Karpas-422 (cell line): ENCODE measurements at regions not wholly inside any gene's neighbourhood (a gene's known extent, or its start where the extent isn't known, plus 50 kb on each side); places are given as distances from the start of the nearest gene placed in this dataset.
"Not testable (repeated sequence)": the region's sequence is repeated elsewhere in the genome, so short reads cannot be mapped to it uniquely, and the experiment has no call there.

ENCODE experiments used
- DNase-seq: peaks from one replicate; pipeline ENCODE4 v3.0.0-alpha.2; 2015
- H2AFZ ChIP-seq: fragments of 200-600 bp; sonication (generic); 2 replicates; pipeline ENCODE4 v1.6.1; 2014; ENCODE audit warnings: antibody characterized with exemption, low read length, mixed read lengths
- H3K27ac ChIP-seq: fragments of 200-600 bp; sonication (generic); 2 replicates; pipeline ENCODE4 v1.5.1; 2014; ENCODE audit warnings: mild to moderate bottlenecking, low read length, moderate library complexity
- H3K27me3 ChIP-seq: fragments of 200-600 bp; sonication (generic); 2 replicates; pipeline ENCODE4 v1.6.1; 2014; ENCODE audit warnings: low read length, mixed read lengths
- H3K36me3 ChIP-seq: fragments of 200-600 bp; sonication (generic); 2 replicates; pipeline ENCODE4 v1.6.1; 2014; ENCODE audit warnings: low read length, mixed read lengths; ENCODE audit not compliant: insufficient read depth
- H3K4me1 ChIP-seq: fragments of 200-600 bp; sonication (generic); 2 replicates; pipeline ENCODE4 v1.6.1; 2014; ENCODE audit warnings: mild to moderate bottlenecking, low read length, mixed read lengths
- H3K4me2 ChIP-seq: fragments of 200-600 bp; sonication (generic); 2 replicates; pipeline ENCODE4 v1.6.1; 2014; ENCODE audit warnings: low read length, low read depth, mild to moderate bottlenecking; ENCODE audit not compliant: poor library complexity, severe bottlenecking
- H3K4me3 ChIP-seq: fragments of 200-600 bp; sonication (generic); 2 replicates; pipeline ENCODE4 v1.5.1; 2014; ENCODE audit warnings: mild to moderate bottlenecking, antibody characterized with exemption, low read length, mixed read lengths
- H3K79me2 ChIP-seq: fragments of 200-600 bp; sonication (generic); 2 replicates; pipeline ENCODE4 v1.6.1; 2014; ENCODE audit warnings: mild to moderate bottlenecking, low read length, mixed read lengths
- H3K9ac ChIP-seq: fragments of 200-600 bp; sonication (generic); 2 replicates; pipeline ENCODE4 v1.6.0; 2014; ENCODE audit warnings: low read length
- H3K9me2 ChIP-seq: fragments of 200-600 bp; sonication (generic), shearing (Covaris generic); replicated peaks from 2 replicates; pipeline ENCODE4 v1.6.0; 2014; ENCODE audit warnings: mild to moderate bottlenecking, low read length, moderate library complexity; ENCODE audit not compliant: insufficient read depth
- H3K9me3 ChIP-seq: fragments of 300-700, 200-600 bp; sonication (generic); 2 replicates; pipeline ENCODE4 v1.6.1; 2014; ENCODE audit warnings: low read length, mixed read lengths
- H4K20me1 ChIP-seq: fragments of 200-600 bp; sonication (generic); 2 replicates; pipeline ENCODE4 v1.6.1; 2014; ENCODE audit warnings: mild to moderate bottlenecking, antibody characterized with exemption, low read length, low read depth; ENCODE audit not compliant: insufficient read depth

- Histone ChIP-seq H3K4me3 (no peak overlapping the region), H3K36me3 (no peaks in the 10 kb centered on the region), H3K79me2 (no peaks in the 10 kb centered on the region), H3K4me1 (peaks cover 6% of the 10 kb centered on the region), H3K27ac (no peak overlapping the region), H3K9me2 (no peaks in the 10 kb centered on the region), H3K27me3 (no peaks in the 10 kb centered on the region), H3K4me2 (no peak overlapping the region), H2AFZ (no peak overlapping the region), H3K9ac (no peak overlapping the region), H3K9me3 (no peaks in the 10 kb centered on the region), H4K20me1 (no peaks in the 10 kb centered on the region)
- no peak for DNase-seq
These were observed 58.0 kb upstream of the FBXO11 start for GRCh38 chr2:47964277-47964676.

GRCh38 chr2:47964722-47965434 is 58.6 kb upstream of the FBXO11 start:
- DNase-seq = peak; percentile 47
- no peak overlapping the region for H3K27ac ChIP-seq
- peaks cover 6% of the 10 kb centered on the region for H3K4me1 ChIP-seq
- H3K27me3 ChIP-seq = no peaks in the 10 kb centered on the region
- no peaks in the 10 kb centered on the region for H3K36me3 ChIP-seq
- no peak overlapping the region for H2AFZ ChIP-seq
- H3K79me2 ChIP-seq = no peaks in the 10 kb centered on the region
- no peaks in the 10 kb centered on the region for H3K9me2 ChIP-seq
- H3K4me3 ChIP-seq = no peak overlapping the region
- H3K9me3 ChIP-seq = no peaks in the 10 kb centered on the region
- H3K4me2 ChIP-seq = peak overlapping the region; percentile 17
- no peaks in the 10 kb centered on the region for H4K20me1 ChIP-seq
- no peak overlapping the region for H3K9ac ChIP-seq

- not testable (repeated sequence) for DNase-seq, H3K36me3 ChIP-seq, H3K27ac ChIP-seq, H3K9me3 ChIP-seq, H2AFZ ChIP-seq, H3K4me3 ChIP-seq, H3K79me2 ChIP-seq, H3K4me2 ChIP-seq, H3K9me2 ChIP-seq, H3K27me3 ChIP-seq, H3K9ac ChIP-seq, H3K4me1 ChIP-seq, H4K20me1 ChIP-seq
These were observed 70.4 kb upstream of the FBXO11 start for GRCh38 chr2:47976728-47977127.

DNA sequence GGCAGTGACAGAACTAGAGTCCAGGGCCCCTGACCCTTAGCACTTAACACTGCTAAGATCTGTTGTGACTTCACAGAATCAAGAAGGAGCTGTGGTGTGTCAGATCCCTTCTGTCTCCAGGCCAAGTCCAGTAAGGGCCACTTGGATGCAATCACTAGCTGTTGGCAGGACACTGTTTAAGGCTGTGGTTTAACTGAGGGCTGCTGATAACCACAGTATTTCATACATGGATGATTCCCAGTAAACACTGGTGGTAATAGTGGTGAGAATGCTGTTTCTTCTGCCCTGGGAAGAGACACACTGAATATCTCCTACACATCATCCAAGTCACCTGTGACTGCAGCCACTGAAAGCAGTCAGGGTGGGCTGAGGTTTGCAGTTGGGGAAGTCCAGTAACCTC is 77.7 kb upstream of the FBXO11 start:
- Histone ChIP-seq H3K36me3 (no peaks in the 10 kb centered on the region), H3K9me2 (no peaks in the 10 kb centered on the region), H2AFZ (no peak overlapping the region), H3K9ac (no peak overlapping the region), H3K27ac (no peak overlapping the region), H3K4me3 (no peak overlapping the region), H4K20me1 (no peaks in the 10 kb centered on the region), H3K79me2 (no peaks in the 10 kb centered on the region), H3K4me2 (no peak overlapping the region), H3K9me3 (no peaks in the 10 kb centered on the region), H3K4me1 (no peaks in the 10 kb centered on the region), H3K27me3 (no peaks in the 10 kb centered on the region)
- DNase-seq = no peak

- DNase-seq = no peak
- H3K4me2 ChIP-seq = no peak overlapping the region
- H3K27me3 ChIP-seq = no peaks in the 10 kb centered on the region
- H3K79me2 ChIP-seq = no peaks in the 10 kb centered on the region
- no peaks in the 10 kb centered on the region for H3K9me2 ChIP-seq
- H4K20me1 ChIP-seq = no peaks in the 10 kb centered on the region
- H3K9me3 ChIP-seq = no peaks in the 10 kb centered on the region
- no peak overlapping the region for H2AFZ ChIP-seq
- no peak overlapping the region for H3K9ac ChIP-seq
- no peak overlapping the region for H3K4me3 ChIP-seq
- no peak overlapping the region for H3K27ac ChIP-seq
- H3K36me3 ChIP-seq = no peaks in the 10 kb centered on the region
- H3K4me1 ChIP-seq = no peaks in the 10 kb centered on the region
These were observed 84.2 kb upstream of the FBXO11 start for GRCh38 chr2:47990503-47990902.

DNA sequence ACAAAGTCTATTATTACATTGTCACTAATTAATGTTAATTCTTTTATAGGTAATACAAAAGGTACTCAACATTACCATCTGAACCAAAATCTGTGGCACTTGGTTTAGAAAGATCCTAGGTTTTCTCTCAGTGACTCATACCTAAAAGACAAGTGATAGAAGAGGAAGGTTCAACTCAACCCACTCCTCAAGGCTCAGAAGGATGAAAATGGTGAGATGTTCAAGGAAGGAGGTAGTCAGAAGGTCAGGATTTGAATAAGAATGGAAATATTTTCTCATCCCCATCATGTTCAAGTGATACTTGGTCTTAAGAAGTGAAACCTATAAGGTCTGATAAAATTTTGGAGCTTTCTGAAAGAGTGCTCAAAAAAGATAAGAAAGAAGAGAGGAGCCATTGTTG is 86.4 kb upstream of the FBXO11 start:
- Histone ChIP-seq H3K4me2 (no peak overlapping the region), H3K36me3 (no peaks in the 10 kb centered on the region), H3K9me3 (no peaks in the 10 kb centered on the region), H3K4me3 (no peak overlapping the region), H3K27ac (no peak overlapping the region), H3K79me2 (no peaks in the 10 kb centered on the region), H3K27me3 (no peaks in the 10 kb centered on the region), H4K20me1 (no peaks in the 10 kb centered on the region), H3K4me1 (no peaks in the 10 kb centered on the region), H3K9ac (no peak overlapping the region), H3K9me2 (no peaks in the 10 kb centered on the region), H2AFZ (no peak overlapping the region)
- no peak for DNase-seq

GRCh38 chr2:47996808-47997207 is 90.5 kb upstream of the FBXO11 start:
- no peak for DNase-seq
- H3K4me3 ChIP-seq = no peak overlapping the region
- H3K4me2 ChIP-seq = no peak overlapping the region

GRCh38 chr2:47999512-47999911 is 93.2 kb upstream of the FBXO11 start:
- DNase-seq = no peak
- Histone ChIP-seq H3K4me3 (no peak overlapping the region), H3K9me2 (no peaks in the 10 kb centered on the region), H3K9me3 (no peaks in the 10 kb centered on the region), H4K20me1 (no peaks in the 10 kb centered on the region), H3K9ac (no peak overlapping the region), H3K36me3 (no peaks in the 10 kb centered on the region), H3K4me1 (no peaks in the 10 kb centered on the region), H2AFZ (no peak overlapping the region), H3K79me2 (no peaks in the 10 kb centered on the region), H3K27me3 (no peaks in the 10 kb centered on the region), H3K27ac (no peak overlapping the region), H3K4me2 (no peak overlapping the region)

More at GRCh38 chr2:47996808-47997207, 90.5 kb upstream of the FBXO11 start:
- Histone ChIP-seq H3K36me3 (no peaks in the 10 kb centered on the region), H2AFZ (no peak overlapping the region), H3K27ac (no peak overlapping the region), H3K9ac (no peak overlapping the region), H4K20me1 (no peaks in the 10 kb centered on the region), H3K4me1 (no peaks in the 10 kb centered on the region), H3K27me3 (no peaks in the 10 kb centered on the region), H3K9me2 (no peaks in the 10 kb centered on the region), H3K9me3 (no peaks in the 10 kb centered on the region), H3K79me2 (no peaks in the 10 kb centered on the region)
